Mesendoderm (in vitro differentiated cells): ENCODE measurements at regions not wholly inside any gene's neighbourhood (a gene's known extent, or its start where the extent isn't known, plus 50 kb on each side); places are given as distances from the start of the nearest gene placed in this dataset.

Experiments used
- DNase-seq: peaks from one replicate; pipeline ENCODE4 v3.0.0; 2013
- H2AK5ac ChIP-seq: 2 replicates; pipeline ENCODE4 v1.6.1; 2013; ENCODE audit warnings: low read length, inconsistent platforms
- H2BK120ac ChIP-seq: 2 replicates; pipeline ENCODE4 v1.6.1; 2013; ENCODE audit warnings: low read depth, mild to moderate bottlenecking, low read length, moderate library complexity, mixed read lengths
- H2BK15ac ChIP-seq: replicated peaks from 2 replicates; pipeline ENCODE4 v1.6.1; 2013; ENCODE audit warnings: low read depth, mild to moderate bottlenecking, moderate library complexity
- H2BK5ac ChIP-seq: 2 replicates; pipeline ENCODE4 v1.6.1; 2013; ENCODE audit warnings: low read length, inconsistent platforms
- H3K18ac ChIP-seq: 2 replicates; pipeline ENCODE4 v1.6.1; 2013; ENCODE audit warnings: mild to moderate bottlenecking, low read length, mixed read lengths
- H3K23ac ChIP-seq: one replicate; pipeline ENCODE4 v1.6.1; 2013; ENCODE audit warnings: low read length
- H3K27ac ChIP-seq: 2 replicates; pipeline ENCODE4 v1.5.1; 2013; ENCODE audit warnings: low read depth, mild to moderate bottlenecking, inconsistent platforms, low read length, moderate library complexity
- H3K27me3 ChIP-seq: 2 replicates; pipeline ENCODE4 v1.6.1; 2013; ENCODE audit warnings: low read length, control low read depth, mild to moderate bottlenecking, inconsistent platforms; ENCODE audit not compliant: insufficient read depth, poor library complexity
- H3K36me3 ChIP-seq: 2 replicates; pipeline ENCODE4 v1.6.1; 2013; ENCODE audit warnings: low read length, inconsistent platforms; ENCODE audit not compliant: control insufficient read depth, insufficient read depth
- H3K4ac ChIP-seq: one replicate; pipeline ENCODE4 v1.6.1; 2013; ENCODE audit warnings: low read depth, mild to moderate bottlenecking, low read length, moderate library complexity
- H3K4me1 ChIP-seq: 2 replicates; pipeline ENCODE4 v1.6.1; 2013; ENCODE audit warnings: low read depth, low read length, inconsistent platforms; ENCODE audit not compliant: control insufficient read depth
- H3K4me2 ChIP-seq: 2 replicates; pipeline ENCODE4 v1.6.1; 2013; ENCODE audit warnings: low read length
- H3K4me3 ChIP-seq: 2 replicates; pipeline ENCODE4 v1.5.1; 2013; ENCODE audit warnings: mild to moderate bottlenecking, low read length
- H3K56ac ChIP-seq: one replicate; pipeline ENCODE4 v1.6.1; 2013; ENCODE audit warnings: low read length
- H3K79me1 ChIP-seq: 2 replicates; pipeline ENCODE4 v1.6.1; 2013; ENCODE audit warnings: low read length, inconsistent platforms
- H3K79me2 ChIP-seq: 2 replicates; pipeline ENCODE4 v1.6.1; 2013; ENCODE audit warnings: mild to moderate bottlenecking, low read length; ENCODE audit not compliant: control insufficient read depth, insufficient read depth
- H3K9ac ChIP-seq: 2 replicates; pipeline ENCODE4 v1.6.1; 2013; ENCODE audit warnings: low read length, inconsistent platforms
- H4K5ac ChIP-seq: one replicate; pipeline ENCODE4 v1.6.1; 2013; ENCODE audit warnings: low read length
- H4K8ac ChIP-seq: one replicate; pipeline ENCODE4 v1.6.1; 2013; ENCODE audit warnings: low read depth, mild to moderate bottlenecking, control low read depth, low read length, moderate library complexity
- WGBS: extraction: QIAGEN DNeasy Blood & Tissue Kit; methylation state at CpG from one replicate; pipeline ENCODE4 v1.1.7; 2013; ENCODE audit warnings: low lambda C conversion rate, missing lambda C conversion rate; ENCODE audit not compliant: insufficient coverage; ENCODE audit errors: extremely low coverage; 5-methylcytosine and 5-hydroxymethylcytosine counted together

- Histone ChIP-seq H3K4me1 (no peaks in the 10 kb centered on the region), H4K8ac (no peak overlapping the region), H3K4ac (no peak overlapping the region), H3K9ac (no peak overlapping the region), H3K79me1 (no peaks in the 10 kb centered on the region), H3K18ac (no peak overlapping the region), H3K56ac (no peak overlapping the region), H3K4me3 (no peak overlapping the region), H2BK5ac (no peak overlapping the region), H2BK120ac (no peak overlapping the region), H3K4me2 (no peak overlapping the region), H2AK5ac (no peak overlapping the region), H3K27ac (no peak overlapping the region), H3K36me3 (no peaks in the 10 kb centered on the region), H3K27me3 (no peaks in the 10 kb centered on the region), H4K5ac (no peak overlapping the region), H3K79me2 (no peaks in the 10 kb centered on the region), H3K23ac (no peak overlapping the region), H2BK15ac (no peak overlapping the region)
- DNase-seq: no peak
Measured at GRCh38 chr21:15567191-15567590, 162.6 kb upstream of the USP25 start.

- H2BK5ac ChIP-seq: no peak overlapping the region
- H3K79me2 ChIP-seq: no peaks in the 10 kb centered on the region
- H3K4me1 ChIP-seq: no peaks in the 10 kb centered on the region
- no peaks in the 10 kb centered on the region for H3K27me3 ChIP-seq
- no peak overlapping the region for H3K18ac ChIP-seq
- H3K23ac ChIP-seq: no peak overlapping the region
- H3K4me2 ChIP-seq: no peak overlapping the region
- no peak for DNase-seq
- no peak overlapping the region for H3K4me3 ChIP-seq
- no peak overlapping the region for H3K4ac ChIP-seq
- no peak overlapping the region for H4K5ac ChIP-seq
- H3K9ac ChIP-seq: no peak overlapping the region
- no peak overlapping the region for H3K27ac ChIP-seq
- H2BK120ac ChIP-seq: no peak overlapping the region
- H2BK15ac ChIP-seq: no peak overlapping the region
- H4K8ac ChIP-seq: no peak overlapping the region
- no peaks in the 10 kb centered on the region for H3K36me3 ChIP-seq
- no peaks in the 10 kb centered on the region for H3K79me1 ChIP-seq
- H2AK5ac ChIP-seq: no peak overlapping the region
- no peak overlapping the region for H3K56ac ChIP-seq
Measured at GRCh38 chr21:15568516-15568915, 161.3 kb upstream of the USP25 start.

GRCh38 chr21:15586752-15587427 lies 142.9 kb upstream of the USP25 start:
- Histone ChIP-seq H4K5ac (no peak overlapping the region), H3K79me2 (no peaks in the 10 kb centered on the region), H3K9ac (no peak overlapping the region), H3K23ac (no peak overlapping the region), H3K4ac (no peak overlapping the region), H3K36me3 (no peaks in the 10 kb centered on the region), H3K79me1 (no peaks in the 10 kb centered on the region), H2BK5ac (no peak overlapping the region), H3K4me2 (no peak overlapping the region), H3K27me3 (no peaks in the 10 kb centered on the region), H3K4me1 (no peaks in the 10 kb centered on the region), H3K56ac (no peak overlapping the region), H3K18ac (no peak overlapping the region), H2BK120ac (no peak overlapping the region), H3K27ac (no peak overlapping the region), H2AK5ac (no peak overlapping the region), H2BK15ac (no peak overlapping the region), H3K4me3 (no peak overlapping the region), H4K8ac (no peak overlapping the region)
- WGBS: no CpG with 5 or more reads among the region's 4 CpGs
- DNase-seq: no peak

GRCh38 chr21:15592271-15592860 lies 137.4 kb upstream of the USP25 start:
- no CpG with 5 or more reads among the region's 5 CpGs for WGBS
- no peak overlapping the region for H3K27ac ChIP-seq
- no peak overlapping the region for H3K23ac ChIP-seq
- H2BK120ac ChIP-seq: no peak overlapping the region
- no peaks in the 10 kb centered on the region for H3K79me1 ChIP-seq
- H3K36me3 ChIP-seq: no peaks in the 10 kb centered on the region
- H3K56ac ChIP-seq: no peak overlapping the region
- H3K4ac ChIP-seq: no peak overlapping the region
- H3K4me1 ChIP-seq: no peaks in the 10 kb centered on the region
- no peak overlapping the region for H2BK15ac ChIP-seq
- no peak overlapping the region for H2BK5ac ChIP-seq
- H3K18ac ChIP-seq: no peak overlapping the region
- H3K27me3 ChIP-seq: no peaks in the 10 kb centered on the region
- DNase-seq: peak; percentile 24
- H3K4me2 ChIP-seq: no peak overlapping the region
- H3K9ac ChIP-seq: no peak overlapping the region
- H3K79me2 ChIP-seq: no peaks in the 10 kb centered on the region
- H3K4me3 ChIP-seq: no peak overlapping the region
- no peak overlapping the region for H4K8ac ChIP-seq
- H4K5ac ChIP-seq: no peak overlapping the region
- no peak overlapping the region for H2AK5ac ChIP-seq

- Histone ChIP-seq H3K79me1 (no peaks in the 10 kb centered on the region), H3K27ac (no peak overlapping the region), H4K8ac (no peak overlapping the region), H3K4me2 (no peak overlapping the region), H2AK5ac (no peak overlapping the region), H3K4ac (no peak overlapping the region), H3K18ac (no peak overlapping the region), H3K4me3 (no peak overlapping the region), H3K23ac (no peak overlapping the region), H3K56ac (no peak overlapping the region), H4K5ac (no peak overlapping the region), H3K9ac (no peak overlapping the region), H2BK120ac (no peak overlapping the region), H3K36me3 (no peaks in the 10 kb centered on the region), H3K27me3 (no peaks in the 10 kb centered on the region), H2BK5ac (no peak overlapping the region), H3K4me1 (no peaks in the 10 kb centered on the region), H2BK15ac (no peak overlapping the region), H3K79me2 (no peaks in the 10 kb centered on the region)
- DNase-seq: no peak
Measured at GRCh38 chr21:15592957-15593356, 136.8 kb upstream of the USP25 start.

- no peak overlapping the region for H4K5ac ChIP-seq
- H2BK120ac ChIP-seq: no peak overlapping the region
- no peaks in the 10 kb centered on the region for H3K27me3 ChIP-seq
- peaks cover 7% of the 10 kb centered on the region for H3K4me1 ChIP-seq
- no peak overlapping the region for H3K56ac ChIP-seq
- no peak for DNase-seq
- no peak overlapping the region for H2BK5ac ChIP-seq
- H3K18ac ChIP-seq: no peak overlapping the region
- no peak overlapping the region for H3K4ac ChIP-seq
- no peaks in the 10 kb centered on the region for H3K79me1 ChIP-seq
- no peak overlapping the region for H3K4me3 ChIP-seq
- H4K8ac ChIP-seq: no peak overlapping the region
- no peak overlapping the region for H3K9ac ChIP-seq
- H2BK15ac ChIP-seq: no peak overlapping the region
- H3K23ac ChIP-seq: no peak overlapping the region
- H3K79me2 ChIP-seq: no peaks in the 10 kb centered on the region
- H3K4me2 ChIP-seq: no peak overlapping the region
- H3K27ac ChIP-seq: no peak overlapping the region
- no peak overlapping the region for H2AK5ac ChIP-seq
- H3K36me3 ChIP-seq: no peaks in the 10 kb centered on the region
Measured at GRCh38 chr21:15601390-15601789, 128.4 kb upstream of the USP25 start.
